Fibroblast of lung (primary cell): ENCODE measurements at regions not wholly inside any gene's neighbourhood (a gene's known extent, or its start where the extent isn't known, plus 50 kb on each side); places are given as distances from the start of the nearest gene placed in this dataset.
"Not testable (repeated sequence)": the region's sequence is repeated elsewhere in the genome, so short reads cannot be mapped to it uniquely, and the experiment has no call there.

ENCODE experiments used
- DNase-seq, 2 donors: peaks; one replicate each; pipeline versions ENCODE4 v3.0.0 to v3.0.0-alpha.2; 2010; ENCODE audit warnings: low read depth in 2 of 2
- H2AFZ ChIP-seq: 2 replicates; pipeline ENCODE4 v1.5.1; 2012; ENCODE audit warnings: low read length, control low read depth, inconsistent platforms
- H3K27ac ChIP-seq: 2 replicates; pipeline ENCODE4 v1.5.1; 2011; ENCODE audit warnings: low read length, control low read depth; ENCODE audit not compliant: insufficient read depth
- H3K27me3 ChIP-seq: 2 replicates; pipeline ENCODE4 v1.5.1; 2011; ENCODE audit warnings: mild to moderate bottlenecking, low read length; ENCODE audit not compliant: control insufficient read depth, insufficient read depth
- H3K36me3 ChIP-seq: 2 replicates; pipeline ENCODE4 v1.5.1; 2011; ENCODE audit warnings: low read length; ENCODE audit not compliant: control insufficient read depth, insufficient read depth
- H3K4me1 ChIP-seq: 2 replicates; pipeline ENCODE4 v1.5.1; 2011; ENCODE audit warnings: low read length; ENCODE audit not compliant: control insufficient read depth, insufficient read depth; ENCODE audit errors: extremely low read depth
- H3K4me2 ChIP-seq: 2 replicates; pipeline ENCODE4 v1.5.1; 2011; ENCODE audit warnings: low read length, control low read depth; ENCODE audit not compliant: insufficient read depth; ENCODE audit errors: extremely low read depth
- H3K4me3 ChIP-seq, 4 experiments: fragments of 200-600 bp in 1 of 4; sonication (generic) in 1 of 4; replicated peaks in 1 of 4; 2 replicates each; pipeline ENCODE4 v1.5.1; 2011 to 2016; ENCODE audit warnings: low read length in 4 of 4, low read depth in 3 of 4, mild to moderate bottlenecking in 3 of 4, control low read depth in 2 of 4, inconsistent platforms in 1 of 4, mixed read lengths in 1 of 4; ENCODE audit not compliant: insufficient read depth in 1 of 4; ENCODE audit errors: control extremely low read depth in 1 of 4
- H3K79me2 ChIP-seq: 2 replicates; pipeline ENCODE4 v1.5.1; 2012; ENCODE audit warnings: mild to moderate bottlenecking, low read length, inconsistent platforms; ENCODE audit not compliant: control insufficient read depth, insufficient read depth
- H3K9ac ChIP-seq: 2 replicates; pipeline ENCODE4 v1.5.1; 2011; ENCODE audit warnings: mild to moderate bottlenecking, low read length, control low read depth; ENCODE audit not compliant: insufficient read depth
- H3K9me3 ChIP-seq: 2 replicates; pipeline ENCODE4 v1.5.1; 2012; ENCODE audit warnings: low read depth, low read length; ENCODE audit not compliant: control insufficient read depth, insufficient read depth
- H4K20me1 ChIP-seq: 2 replicates; pipeline ENCODE4 v1.5.1; 2011; ENCODE audit warnings: low read length; ENCODE audit not compliant: control insufficient read depth, insufficient read depth; ENCODE audit errors: extremely low read depth

GRCh38 chr2:87075054-87075790 lies 53.6 kb upstream of the PLGLB1 start:
- not testable (repeated sequence) for H3K4me1 ChIP-seq, H3K27me3 ChIP-seq, H3K79me2 ChIP-seq, H3K27ac ChIP-seq, DNase-seq, H3K9ac ChIP-seq, H2AFZ ChIP-seq, H3K9me3 ChIP-seq, H4K20me1 ChIP-seq, H3K36me3 ChIP-seq
- peak overlapping the region; percentile 48 for H3K4me2 ChIP-seq
- peak overlapping the region; percentile 36 to 67 (median 54) for H3K4me3 ChIP-seq

GRCh38 chr2:87075791-87076252 lies 54.2 kb upstream of the PLGLB1 start:
- not testable (repeated sequence) for H3K4me1 ChIP-seq, H4K20me1 ChIP-seq, H3K4me2 ChIP-seq, H3K9me3 ChIP-seq, H3K27me3 ChIP-seq, H3K79me2 ChIP-seq, H3K36me3 ChIP-seq, H2AFZ ChIP-seq, H3K27ac ChIP-seq
- peak overlapping the region; percentile 53 for H3K9ac ChIP-seq
- H3K4me3 ChIP-seq, result peak overlapping the region; percentile 23 to 63 (median 41)
- peak; percentile 50 to 66 for DNase-seq

- H3K27me3 ChIP-seq, H3K4me1 ChIP-seq, H3K36me3 ChIP-seq, H3K9me3 ChIP-seq, H3K79me2 ChIP-seq, H2AFZ ChIP-seq, H4K20me1 ChIP-seq: not testable (repeated sequence)
- Histone ChIP-seq H3K27ac (peak overlapping the region; percentile 76), H3K9ac (peak overlapping the region; percentile 55), H3K4me3 (peak overlapping the region; percentile 31 to 63 (median 54)), H3K4me2 (peak overlapping the region; percentile 48)
- peak; percentile 90 to 92 for DNase-seq
These were observed 54.8 kb upstream of the PLGLB1 start for GRCh38 chr2:87076253-87077123.

GRCh38 chr2:87077124-87077446 lies 55.4 kb upstream of the PLGLB1 start:
- H3K4me3 ChIP-seq, result peak overlapping the region in 3 of 4 experiments; percentile 29 to 63 (median 59)
- not testable (repeated sequence) for H3K9me3 ChIP-seq, H2AFZ ChIP-seq, H3K36me3 ChIP-seq, H3K4me1 ChIP-seq, H4K20me1 ChIP-seq, H3K79me2 ChIP-seq, H3K4me2 ChIP-seq, DNase-seq, H3K27me3 ChIP-seq, H3K9ac ChIP-seq
- peak overlapping the region; percentile 76 for H3K27ac ChIP-seq

DNA sequence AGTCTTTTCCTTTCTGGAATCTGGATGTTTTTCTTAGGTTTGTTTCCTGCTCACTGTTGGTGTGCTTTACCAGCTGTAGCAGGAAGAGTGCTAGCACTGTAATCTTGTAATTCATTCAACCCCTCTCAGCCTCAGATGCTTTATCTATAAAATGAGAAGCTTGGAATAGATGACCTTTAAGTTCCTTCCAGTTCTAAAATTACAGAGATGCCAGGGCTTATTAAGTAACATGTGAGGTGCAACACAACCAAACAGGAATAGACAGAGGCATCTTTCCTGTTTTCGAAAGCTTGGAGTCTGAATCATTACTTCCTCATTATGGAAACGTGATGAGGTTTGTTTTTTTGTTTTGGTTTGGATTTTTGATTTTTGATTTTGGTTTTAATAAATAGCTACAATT lies 60.1 kb upstream of the PLGLB1 start:
- DNase-seq, H2AFZ ChIP-seq, H3K27ac ChIP-seq, H4K20me1 ChIP-seq, H3K4me3 ChIP-seq, H3K9ac ChIP-seq, H3K9me3 ChIP-seq, H3K27me3 ChIP-seq, H3K79me2 ChIP-seq, H3K4me1 ChIP-seq, H3K4me2 ChIP-seq, H3K36me3 ChIP-seq: not testable (repeated sequence)

- not testable (repeated sequence) for H3K27me3 ChIP-seq, H3K9me3 ChIP-seq, H3K79me2 ChIP-seq, H3K4me3 ChIP-seq, H3K27ac ChIP-seq, H3K4me2 ChIP-seq, H3K4me1 ChIP-seq, H2AFZ ChIP-seq, H4K20me1 ChIP-seq, DNase-seq, H3K36me3 ChIP-seq, H3K9ac ChIP-seq
These were observed 66.4 kb upstream of the PLGLB1 start for GRCh38 chr2:87088079-87088478.
